ENCODE measurements at regions not wholly inside any gene's neighbourhood (a gene's known extent, or its start where the extent isn't known, plus 50 kb on each side); places are given as distances from the start of the nearest gene placed in this dataset.

DNA sequence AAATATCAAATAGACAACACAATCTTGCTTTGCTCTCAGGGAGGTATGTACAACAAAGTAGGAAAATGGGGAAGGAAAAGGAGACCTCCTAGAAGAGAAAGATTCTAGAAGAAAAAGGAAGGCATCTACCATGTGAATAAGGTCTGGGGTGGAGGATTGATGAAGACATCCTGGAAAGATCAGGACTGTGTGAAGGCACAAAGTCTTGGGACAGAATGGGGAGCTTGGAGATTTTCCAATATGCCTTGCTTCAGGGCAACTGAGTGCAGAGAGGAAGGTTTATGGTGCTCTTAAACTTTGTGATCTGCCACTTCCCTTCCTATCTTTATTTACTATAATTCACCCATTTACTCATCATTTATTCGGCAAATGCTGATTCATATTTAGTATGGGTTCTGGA is 352.0 kb downstream of the PLPP3 start:
- CTCF ChIA-PET (ENCODE audit: partially characterized antibody), result interaction anchor here (1.1 kb wide), 1 partner anchor 22 kb away, joined by 3 read pairs; no protein-coding TSS in a partner anchor
- Histone ChIP-seq H3K23me2 (ENCODE audit: low read depth, low read length) (no peaks in the 10 kb centered on the region), H4K8ac (ENCODE audit: extremely low read depth, insufficient read depth, low read length) (no peak overlapping the region), H3K27ac (ENCODE audit: low read depth, low read length) (no peak overlapping the region), H3K14ac (ENCODE audit: insufficient read length) (no peak overlapping the region), H3K4me3 (ENCODE audit: extremely low read depth in 1 of 4, insufficient read depth in 2 of 4, low read depth in 3 of 4, low read length in 4 of 4) (no peak overlapping the region), H3K79me2 (ENCODE audit: control insufficient read depth in 1 of 2, insufficient read depth in 2 of 2, low read length in 2 of 2) (no peaks in the 10 kb centered on the region), H2BK20ac (ENCODE audit: low read length) (no peak overlapping the region), H3K4me2 (ENCODE audit: insufficient read depth in 1 of 2, low read depth in 2 of 2, low read length in 2 of 2) (no peak overlapping the region), H3K56ac (replicated peaks; ENCODE audit: insufficient read length, low read depth, low read length) (no peak overlapping the region), H3K9ac (replicated peaks in 1 of 4; ENCODE audit: extremely low read depth in 1 of 4, low read depth in 3 of 4, low read length in 3 of 4) (no peak overlapping the region), H3K27me3 (replicated peaks in 1 of 4; ENCODE audit: control insufficient read depth in 3 of 4, extremely low read depth in 1 of 4, insufficient read depth in 3 of 4, low read length in 3 of 4) (no peaks in the 10 kb centered on the region), H2AK5ac (ENCODE audit: low read depth, low read length) (no peak overlapping the region), H2AFZ (ENCODE audit: low read length) (no peak overlapping the region), H2BK120ac (replicated peaks; ENCODE audit: low read depth, low read length) (no peak overlapping the region), H3K9me3 (ENCODE audit: insufficient read depth in 2 of 2, low read depth in 1 of 2, low read length in 1 of 2) (no peaks in the 10 kb centered on the region), H4K5ac (ENCODE audit: insufficient read length, low read depth, low read length) (no peak overlapping the region), H3K23ac (ENCODE audit: insufficient read length) (no peak overlapping the region), H2BK15ac (ENCODE audit: low read length) (no peak overlapping the region), H2BK12ac (ENCODE audit: low read depth, low read length) (no peak overlapping the region), H3K79me1 (ENCODE audit: low read depth, low read length) (no peaks in the 10 kb centered on the region), H3K36me3 (ENCODE audit: control insufficient read depth in 2 of 4, insufficient read depth in 4 of 4, low read length in 3 of 4) (no peaks in the 10 kb centered on the region), H3K4me1 (replicated peaks in 1 of 4; ENCODE audit: control insufficient read depth in 3 of 4, insufficient read depth in 4 of 4, low read length in 3 of 4) (no peaks in the 10 kb centered on the region), H2BK5ac (ENCODE audit: low read depth, low read length) (no peak overlapping the region), H4K20me1 (replicated peaks in 1 of 2; ENCODE audit: control insufficient read depth in 1 of 2, insufficient read depth in 2 of 2, low read length in 2 of 2) (no peaks in the 10 kb centered on the region), H3K4ac (replicated peaks; ENCODE audit: insufficient read length, low read depth, low read length) (no peak overlapping the region), H3K18ac (ENCODE audit: extremely low read depth, low read length) (no peak overlapping the region), H4K91ac (replicated peaks; ENCODE audit: insufficient read length, low read length) (no peak overlapping the region)
- WGBS, 2 experiments (ENCODE audit: extremely low coverage in 1 of 2, insufficient coverage in 1 of 2, insufficient read length in 1 of 2, insufficient replicate concordance in 2 of 2, low coverage in 1 of 2, low lambda C conversion rate in 2 of 2, missing lambda C conversion rate in 1 of 2), result 85% methylated on average over 1 of the region's 1 CpG; no CpG with 5 or more reads in 1 of the 2 experiments
- DNase-seq (ENCODE audit: low read depth in 1 of 2, low spot score in 2 of 2) (no peak), FAIRE-seq (no peak)
- POLR2A ChIA-PET (ENCODE audit: partially characterized antibody), result no interaction called here
- TF ChIP-seq TCF12 (IDR thresholded peaks at IDR 0.05; ENCODE audit: low read depth, low read length), result no peak
- TF ChIP-seq RXRA (IDR thresholded peaks at IDR 0.05; ENCODE audit: insufficient read depth, low read depth, low read length), result no peak
- TF ChIP-seq SAP30 (IDR thresholded peaks at IDR 0.05; ENCODE audit: insufficient read depth, insufficient replicate concordance, low read length), result no peak
- TF ChIP-seq EP300 (IDR thresholded peaks at IDR 0.05; ENCODE audit: borderline replicate concordance in 1 of 2, low read depth in 2 of 2, low read length in 2 of 2), result no peak
- TF ChIP-seq TEAD4 (IDR thresholded peaks at IDR 0.05; ENCODE audit: low read depth, low read length), result no peak
- TF ChIP-seq RBBP5 (IDR thresholded peaks at IDR 0.05; ENCODE audit: borderline replicate concordance, low read depth, low read length), result no peak
- TF ChIP-seq CHD2 (IDR thresholded peaks at IDR 0.05; ENCODE audit: low read length), result no peak
